HepG2 (cell line): ENCODE measurements at regions not wholly inside any gene's neighbourhood (a gene's known extent, or its start where the extent isn't known, plus 50 kb on each side); places are given as distances from the start of the nearest gene placed in this dataset.

ENCODE experiments used
- ATAC-seq: fragments of 200-7000 bp; cut with Tn5 transposase; 3 replicates; pipeline ENCODE4 v1.9.1; 2020; ENCODE audit warnings: mild to moderate bottlenecking, moderate library complexity
- BruUV-seq: library from RNA; stranded (reverse); fragments of 400-500 nt; replicated peaks from 2 replicates; lab custom pipeline; 2021; lab: Mats Ljungman, UMichigan
- CTCF ChIA-PET: fragments of 300-600 bp; formaldehyde crosslinking; extraction: SDS; loops from one replicate; lab custom pipeline; 2021; ENCODE audit warnings: low total read pairs, inconsistent platforms, low intra/inter-chr PET ratio; lab: Yijun Ruan, JAX
- POLR2A ChIA-PET: fragments of 350-600 bp; sonication (Branson Sonifier 250); formaldehyde crosslinking; loops from one replicate; lab custom pipeline; 2020; ENCODE audit warnings: antibody characterized with exemption, inconsistent platforms; lab: Yijun Ruan, JAX
- DNase-seq: peaks from one replicate; pipeline ENCODE4 v3.0.0-alpha.2; 2015; ENCODE audit warnings: low spot score
- FAIRE-seq: peaks from 3 replicates; lab custom pipeline; 2011; peaks lifted over from hg19 to GRCh38; lab: Jason Lieb, UNC
- H2AFZ ChIP-seq: one replicate; pipeline ENCODE4 v1.6.1; 2011; ENCODE audit warnings: low read length, inconsistent platforms
- H3K27ac ChIP-seq: fragments of 300-600 bp; 3 replicates; pipeline ENCODE4 v1.8.0; 2011; ENCODE audit warnings: mixed run types, mild to moderate bottlenecking, mixed read lengths, low read length, inconsistent platforms; ENCODE audit not compliant: insufficient read depth; ENCODE audit errors: extremely low read length
- H3K27me3 ChIP-seq, 2 experiments: fragments of 200-600 bp in 1 of 2; 2 replicates in 1 of 2; 3 replicates in 1 of 2; pipeline versions ENCODE4 v1.6.0 to v1.8.0; 2011; ENCODE audit warnings: low read length in 2 of 2, mild to moderate bottlenecking in 2 of 2, moderate library complexity in 2 of 2, inconsistent platforms in 1 of 2; ENCODE audit not compliant: insufficient read depth in 2 of 2, control insufficient read depth in 1 of 2
- H3K36me3 ChIP-seq, 2 experiments: fragments of 200-600 bp in 1 of 2; replicated peaks in 1 of 2; 2 replicates in 1 of 2; 3 replicates in 1 of 2; pipeline versions ENCODE4 v1.5.1 to v1.8.0; 2011; ENCODE audit warnings: low read length in 2 of 2, inconsistent platforms in 1 of 2; ENCODE audit not compliant: insufficient read depth in 2 of 2, control insufficient read depth in 1 of 2
- H3K4me1 ChIP-seq: 2 replicates; pipeline ENCODE4 v1.5.1; 2012; ENCODE audit warnings: low read length, inconsistent platforms; ENCODE audit not compliant: insufficient read depth
- H3K4me2 ChIP-seq: 2 replicates; pipeline ENCODE4 v1.6.0; 2011; ENCODE audit warnings: low read depth, low read length, inconsistent platforms
- H3K4me3 ChIP-seq, 3 experiments: fragments of 200-600 bp in 1 of 3; sonication (generic), shearing (Covaris generic) in 1 of 3; replicated peaks in 1 of 3; 2 replicates each; pipeline ENCODE4 v1.5.1; 2011 to 2016; ENCODE audit warnings: low read length in 3 of 3, inconsistent platforms in 2 of 3, low read depth in 2 of 3, mild to moderate bottlenecking in 2 of 3, control low read depth in 1 of 3, mixed read lengths in 1 of 3; ENCODE audit not compliant: insufficient read depth in 1 of 3
- H3K79me2 ChIP-seq: one replicate; pipeline ENCODE4 v1.6.1; 2011; ENCODE audit warnings: low read length, inconsistent platforms; ENCODE audit not compliant: insufficient read depth
- H3K9ac ChIP-seq: 2 replicates; pipeline ENCODE4 v1.6.0; 2011; ENCODE audit warnings: mild to moderate bottlenecking, low read depth, low read length, inconsistent platforms; ENCODE audit not compliant: insufficient read depth
- H3K9me3 ChIP-seq: 2 replicates; pipeline ENCODE4 v1.5.1; 2012; ENCODE audit warnings: mild to moderate bottlenecking, low read length
- H4K20me1 ChIP-seq: 2 replicates; pipeline ENCODE4 v1.6.0; 2011; ENCODE audit warnings: inconsistent platforms, mild to moderate bottlenecking, low read length, moderate library complexity; ENCODE audit not compliant: insufficient read depth
- CEBPG ChIP-seq: IDR thresholded peaks from 2 replicates; pipeline ENCODE4 v1.6.1; 2016
- FOSL2 ChIP-seq: sonication (generic); formaldehyde crosslinking; IDR thresholded peaks from 2 replicates; pipeline ENCODE4 v1.4.0; 2020; ENCODE audit warnings: missing genetic modification reagents
- FOXC1 ChIP-seq: sonication (generic); formaldehyde crosslinking; IDR thresholded peaks from 2 replicates; pipeline ENCODE4 v1.8.0; 2022; ENCODE audit warnings: mild to moderate bottlenecking, missing genetic modification reagents, borderline replicate concordance
- FOXK1 ChIP-seq: sonication (generic); formaldehyde crosslinking; IDR thresholded peaks from 2 replicates; pipeline ENCODE4 v1.4.0; 2020; ENCODE audit warnings: low read depth, missing genetic modification reagents, borderline replicate concordance
- KDM4B ChIP-seq: sonication (generic); formaldehyde crosslinking; IDR thresholded peaks from 2 replicates; pipeline ENCODE4 v1.4.0; 2020; ENCODE audit warnings: missing genetic modification reagents
- KDM6A ChIP-seq: IDR thresholded peaks from 2 replicates; pipeline ENCODE4 v1.6.1; 2016; ENCODE audit warnings: low read depth
- MED1 ChIP-seq: sonication (generic); formaldehyde crosslinking; IDR thresholded peaks from 2 replicates; pipeline ENCODE4 v1.4.0; 2020; ENCODE audit warnings: missing genetic modification reagents
- MIXL1 ChIP-seq: IDR thresholded peaks from 2 replicates; pipeline ENCODE4 v1.6.1; 2016
- NCOA1 ChIP-seq: sonication (generic); formaldehyde crosslinking; IDR thresholded peaks from 2 replicates; pipeline ENCODE4 v1.9.0; 2021; ENCODE audit warnings: missing genetic modification reagents
- NKX3-1 ChIP-seq: sonication (generic); formaldehyde crosslinking; IDR thresholded peaks from 2 replicates; pipeline ENCODE4 v1.5.0; 2020; ENCODE audit warnings: missing genetic modification reagents
- RAD21 ChIP-seq: fragments of 450-650 bp; formaldehyde crosslinking; IDR thresholded peaks from 2 replicates; pipeline ENCODE4 v1.5.0; 2020; ENCODE audit warnings: mild to moderate bottlenecking
- RFX5 ChIP-seq: IDR thresholded peaks from 2 replicates; pipeline ENCODE4 v1.6.1; 2011; ENCODE audit warnings: low read depth, low read length, improper control_type of control experiment
- SALL1 ChIP-seq: sonication (generic); formaldehyde crosslinking; IDR thresholded peaks from 2 replicates; pipeline ENCODE4 v1.8.0; 2022; ENCODE audit warnings: mild to moderate bottlenecking, missing genetic modification reagents
- SP2 ChIP-seq: sonication (generic); formaldehyde crosslinking; IDR thresholded peaks from 2 replicates; pipeline ENCODE4 v1.5.1; 2020; ENCODE audit warnings: mild to moderate bottlenecking, missing genetic modification reagents
- STAG1 ChIP-seq: sonication (generic); formaldehyde crosslinking; IDR thresholded peaks from 2 replicates; pipeline ENCODE4 v1.4.0; 2020; ENCODE audit warnings: missing genetic modification reagents
- ZFP62 ChIP-seq: sonication (generic); formaldehyde crosslinking; IDR thresholded peaks from 2 replicates; pipeline ENCODE4 v1.4.0; 2020; ENCODE audit warnings: missing genetic modification reagents
- ZFX ChIP-seq: sonication (generic); formaldehyde crosslinking; IDR thresholded peaks from 2 replicates; pipeline ENCODE4 v1.4.0; 2020; ENCODE audit warnings: mild to moderate bottlenecking, low read depth, missing genetic modification reagents, moderate library complexity
- ZKSCAN8 ChIP-seq: IDR thresholded peaks from 2 replicates; pipeline ENCODE4 v1.6.1; 2016; ENCODE audit warnings: borderline replicate concordance, missing genetic modification reagents, missing compliant biosample characterization
- ZNF274 ChIP-seq: sonication (generic); formaldehyde crosslinking; IDR thresholded peaks from 2 replicates; pipeline ENCODE4 v1.5.1; 2020; ENCODE audit warnings: mild to moderate bottlenecking, missing genetic modification reagents
- ZNF292 ChIP-seq: sonication (generic); formaldehyde crosslinking; IDR thresholded peaks from 2 replicates; pipeline ENCODE4 v1.8.1; 2022; ENCODE audit warnings: mild to moderate bottlenecking, low read depth, missing genetic modification reagents, borderline replicate concordance
- ZNF44 ChIP-seq: sonication (generic); formaldehyde crosslinking; IDR thresholded peaks from 2 replicates; pipeline ENCODE4 v1.5.1; 2020; ENCODE audit warnings: mild to moderate bottlenecking, missing genetic modification reagents
- WGBS: methylation state at CpG from one replicate; pipeline ENCODE4 v1.1.6; 2017; ENCODE audit warnings: low lambda C conversion rate; 5-methylcytosine and 5-hydroxymethylcytosine counted together
- in situ Hi-C: cut with HindIII; loops from 2 replicates; pipeline ENCODE4 v1.10.0; 2017; ENCODE audit warnings: low pct_unique_long_range_greater_than_20kb; ENCODE audit not compliant: extremely low pct_ligation_motif_present
- intact Hi-C: fragments of 100-400 bp; cut with micrococcal nuclease; formaldehyde crosslinking; loops from one replicate; pipeline ENCODE4 v1.10.0; 2022; ENCODE audit not compliant: unreplicated experiment
- TF ChIP-seq, protein P1 (sequence below): IDR thresholded peaks from 2 replicates; pipeline ENCODE4 v1.6.1; 2012; ENCODE audit warnings: inconsistent platforms
- TF ChIP-seq, protein P2 (sequence below): sonication (generic); formaldehyde crosslinking; IDR thresholded peaks from 2 replicates; pipeline ENCODE4 v1.5.0; 2020; ENCODE audit warnings: mild to moderate bottlenecking, missing genetic modification reagents, moderate library complexity
- TF ChIP-seq, protein P3 (sequence below): sonication (generic); formaldehyde crosslinking; conservative IDR thresholded peaks from 2 replicates; pipeline ENCODE4 v1.8.1; 2023; ENCODE audit warnings: missing genetic modification reagents

DNA sequence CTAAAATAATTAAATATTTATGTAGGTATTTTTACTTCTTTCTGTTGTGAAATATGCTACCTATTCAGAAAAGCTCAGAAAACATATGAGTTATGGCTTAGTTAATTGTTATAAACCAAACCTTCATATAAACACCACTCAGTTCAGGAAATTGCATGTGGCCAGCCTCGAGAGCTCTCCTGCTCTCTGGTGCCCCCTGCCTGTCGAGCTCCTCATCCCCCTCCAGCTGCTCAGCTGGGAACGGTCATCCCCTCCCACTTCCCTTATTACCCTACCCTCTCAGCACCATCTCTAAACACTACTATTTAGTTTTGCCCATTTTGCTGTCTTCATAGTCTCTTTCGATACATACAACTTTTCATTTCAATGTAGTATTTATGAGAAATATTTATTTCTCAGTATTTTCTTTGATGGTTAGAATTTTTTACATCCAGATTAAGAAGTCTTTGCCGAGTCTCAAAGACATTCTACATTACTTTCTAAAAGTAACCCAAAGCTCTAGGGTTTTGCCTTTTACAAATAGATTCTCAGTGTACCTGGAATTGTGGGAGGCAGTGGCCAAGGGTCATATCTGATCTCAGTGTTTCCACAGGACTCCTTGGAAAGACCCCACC is 51.2 kb upstream of the SEMA4D start (continued):
- peak; percentile 72 for TF ChIP-seq STAG1
- TF ChIP-seq KDM6A (CRISPR knock-in tag), result no peak
- TF ChIP-seq SALL1 (CRISPR knock-in tag), result 0 out of 2 replicates have a peak, but pooled peaks have one; percentile 14
- TF ChIP-seq, protein P1, sequence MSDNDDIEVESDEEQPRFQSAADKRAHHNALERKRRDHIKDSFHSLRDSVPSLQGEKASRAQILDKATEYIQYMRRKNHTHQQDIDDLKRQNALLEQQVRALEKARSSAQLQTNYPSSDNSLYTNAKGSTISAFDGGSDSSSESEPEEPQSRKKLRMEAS, result 0 out of 2 replicates have a peak, but pooled peaks have one; percentile 22
- peak; percentile 30; the same call in 1 of the 2 replicates for TF ChIP-seq MED1 (CRISPR knock-in tag)
- 0 out of 2 replicates have a peak, but pooled peaks have one; percentile 17 for TF ChIP-seq FOSL2 (CRISPR knock-in tag)
- TF ChIP-seq, protein P2, sequence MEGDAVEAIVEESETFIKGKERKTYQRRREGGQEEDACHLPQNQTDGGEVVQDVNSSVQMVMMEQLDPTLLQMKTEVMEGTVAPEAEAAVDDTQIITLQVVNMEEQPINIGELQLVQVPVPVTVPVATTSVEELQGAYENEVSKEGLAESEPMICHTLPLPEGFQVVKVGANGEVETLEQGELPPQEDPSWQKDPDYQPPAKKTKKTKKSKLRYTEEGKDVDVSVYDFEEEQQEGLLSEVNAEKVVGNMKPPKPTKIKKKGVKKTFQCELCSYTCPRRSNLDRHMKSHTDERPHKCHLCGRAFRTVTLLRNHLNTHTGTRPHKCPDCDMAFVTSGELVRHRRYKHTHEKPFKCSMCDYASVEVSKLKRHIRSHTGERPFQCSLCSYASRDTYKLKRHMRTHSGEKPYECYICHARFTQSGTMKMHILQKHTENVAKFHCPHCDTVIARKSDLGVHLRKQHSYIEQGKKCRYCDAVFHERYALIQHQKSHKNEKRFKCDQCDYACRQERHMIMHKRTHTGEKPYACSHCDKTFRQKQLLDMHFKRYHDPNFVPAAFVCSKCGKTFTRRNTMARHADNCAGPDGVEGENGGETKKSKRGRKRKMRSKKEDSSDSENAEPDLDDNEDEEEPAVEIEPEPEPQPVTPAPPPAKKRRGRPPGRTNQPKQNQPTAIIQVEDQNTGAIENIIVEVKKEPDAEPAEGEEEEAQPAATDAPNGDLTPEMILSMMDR (CRISPR knock-in tag), result peak; percentile 82
- TF ChIP-seq RAD21 (CRISPR knock-in tag), result peak; percentile 48
- TF ChIP-seq CEBPG (CRISPR knock-in tag), result no peak
- no peak for TF ChIP-seq FOXK1 (CRISPR knock-in tag)
- no peak for TF ChIP-seq ZFX
- 0 out of 2 replicates have a peak, but pooled peaks have one; percentile 18 for TF ChIP-seq MIXL1 (CRISPR knock-in tag)

DNA sequence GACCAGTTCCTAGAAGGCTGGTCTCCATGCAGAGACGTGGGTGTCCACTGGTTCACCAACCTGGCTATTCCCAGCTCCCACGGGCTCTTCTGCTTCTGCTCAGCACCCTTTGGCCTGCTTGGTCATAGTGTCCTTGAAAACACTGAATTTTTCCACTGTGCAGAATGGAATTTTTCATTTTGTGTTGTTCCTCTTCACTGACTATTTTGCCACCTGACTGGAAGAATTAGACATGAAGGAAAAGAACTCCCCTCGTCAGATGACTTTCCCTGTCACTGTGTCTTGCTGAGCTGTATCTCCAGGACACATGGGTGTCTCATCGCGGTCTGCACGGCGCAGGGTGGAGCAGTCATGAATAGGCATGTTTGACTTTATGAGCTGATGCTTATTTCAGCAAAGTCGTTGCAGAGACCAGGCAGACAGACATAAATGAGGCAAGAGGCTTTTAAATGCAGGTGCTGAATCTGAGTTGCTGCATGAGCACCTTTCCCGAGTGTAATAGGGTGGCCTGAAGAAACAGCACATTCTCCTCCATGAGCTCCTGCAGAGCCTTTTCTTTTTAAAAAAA is 50.2 kb upstream of the SEMA4D start:
- H3K36me3 ChIP-seq, result no peaks in the 10 kb centered on the region
- peaks cover 7% of the 10 kb centered on the region; the same call in 1 of the 2 replicates for H3K9me3 ChIP-seq
- TF ChIP-seq ZNF274 (CRISPR knock-in tag) (no peak), ZNF292 (CRISPR knock-in tag) (no peak), ZFP62 (CRISPR knock-in tag) (no peak), KDM4B (CRISPR knock-in tag) (no peak), NKX3-1 (CRISPR knock-in tag) (no peak), RFX5 (no peak), ZKSCAN8 (CRISPR knock-in tag) (no peak), FOXC1 (CRISPR knock-in tag) (no peak), ZNF44 (CRISPR knock-in tag) (no peak), SP2 (CRISPR knock-in tag) (no peak), NCOA1 (no peak)
- TF ChIP-seq, protein P3, sequence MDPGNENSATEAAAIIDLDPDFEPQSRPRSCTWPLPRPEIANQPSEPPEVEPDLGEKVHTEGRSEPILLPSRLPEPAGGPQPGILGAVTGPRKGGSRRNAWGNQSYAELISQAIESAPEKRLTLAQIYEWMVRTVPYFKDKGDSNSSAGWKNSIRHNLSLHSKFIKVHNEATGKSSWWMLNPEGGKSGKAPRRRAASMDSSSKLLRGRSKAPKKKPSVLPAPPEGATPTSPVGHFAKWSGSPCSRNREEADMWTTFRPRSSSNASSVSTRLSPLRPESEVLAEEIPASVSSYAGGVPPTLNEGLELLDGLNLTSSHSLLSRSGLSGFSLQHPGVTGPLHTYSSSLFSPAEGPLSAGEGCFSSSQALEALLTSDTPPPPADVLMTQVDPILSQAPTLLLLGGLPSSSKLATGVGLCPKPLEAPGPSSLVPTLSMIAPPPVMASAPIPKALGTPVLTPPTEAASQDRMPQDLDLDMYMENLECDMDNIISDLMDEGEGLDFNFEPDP (CRISPR knock-in tag), result no peak

More for the DNA sequence above, 50.2 kb upstream of the SEMA4D start:
- no peak for FAIRE-seq
- Histone ChIP-seq H3K4me1 (peaks cover 61% of the 10 kb centered on the region), H3K4me3 (no peak overlapping the region), H3K9ac (no peak overlapping the region), H4K20me1 (no peaks in the 10 kb centered on the region), H3K27me3 (peaks cover 1 to 16% of the 10 kb centered on the region in 2 experiments; a peak in 1 of 5 replicates), H3K27ac (no peak overlapping the region), H2AFZ (peak overlapping the region; percentile 56), H3K79me2 (no peaks in the 10 kb centered on the region), H3K4me2 (no peak overlapping the region)
- in situ Hi-C loops (no loop called here), intact Hi-C loops (loop anchor here (1.0 kb wide), 1 partner anchor 229 kb away; no protein-coding TSS in a partner anchor)
- no peak for ATAC-seq
- CTCF ChIA-PET, result interaction anchor here (2.6 kb wide), 1 partner anchor 229 kb away, joined by 13 read pairs; the partner anchor contains the start of gene SECISBP2
- POLR2A ChIA-PET, result no interaction called here
- DNase-seq, result no peak
- no TSS peak for BruUV-seq
- WGBS, result 56% methylated on average over 9 of the region's 9 CpGs
